IMR-90 (cell line): ENCODE measurements at regions not wholly inside any gene's neighbourhood (a gene's known extent, or its start where the extent isn't known, plus 50 kb on each side); places are given as distances from the start of the nearest gene placed in this dataset.

Source experiments
- ATAC-seq: fragments of 200-7000 bp; cut with Tn5 transposase; 2 replicates; pipeline ENCODE4 v1.9.1; 2020; ENCODE audit warnings: low read depth, mild to moderate bottlenecking, moderate library complexity
- BruUV-seq: library from RNA; stranded (reverse); fragments of 400-500 nt; replicated peaks from 2 replicates; lab custom pipeline; 2021; lab: Mats Ljungman, UMichigan
- CTCF ChIA-PET: fragments of 300-600 bp; formaldehyde crosslinking; extraction: SDS; loops from one replicate; lab custom pipeline; 2021; ENCODE audit warnings: antibody characterized with exemption; lab: Yijun Ruan, JAX
- POLR2A ChIA-PET: fragments of 300-600 bp; sonication (Branson Sonifier 250); formaldehyde crosslinking; loops from one replicate; lab custom pipeline; 2022; ENCODE audit warnings: antibody characterized with exemption; ENCODE audit not compliant: unreplicated experiment; lab: Charles Lee
- DNase-seq: peaks from one replicate; pipeline ENCODE4 v3.0.0; 2013
- H2AFZ ChIP-seq: replicated peaks from 2 replicates; pipeline ENCODE3; 2013; ENCODE audit warnings: low read length, mild to moderate bottlenecking; ENCODE audit not compliant: poor library complexity
- H2AK5ac ChIP-seq: 2 replicates; pipeline ENCODE4 v1.6.1; 2013; ENCODE audit warnings: low read depth, low read length, inconsistent platforms
- H2AK9ac ChIP-seq: replicated peaks from 2 replicates; pipeline ENCODE3; 2013; ENCODE audit warnings: mild to moderate bottlenecking, low read depth, low read length, moderate library complexity; ENCODE audit not compliant: poor library complexity
- H2BK120ac ChIP-seq: 2 replicates; pipeline ENCODE4 v1.6.1; 2013; ENCODE audit warnings: low read depth, low read length, inconsistent platforms
- H2BK15ac ChIP-seq: 3 replicates; pipeline ENCODE4 v1.6.1; 2013; ENCODE audit warnings: low read depth, low read length, inconsistent platforms
- H2BK20ac ChIP-seq: 2 replicates; pipeline ENCODE4 v1.6.1; 2013; ENCODE audit warnings: low read depth, mild to moderate bottlenecking, inconsistent platforms, low read length, moderate library complexity
- H2BK5ac ChIP-seq: 2 replicates; pipeline ENCODE4 v1.6.1; 2013; ENCODE audit warnings: mild to moderate bottlenecking, low read depth, low read length, inconsistent platforms; ENCODE audit not compliant: poor library complexity, severe bottlenecking
- H3K14ac ChIP-seq: replicated peaks from 2 replicates; pipeline ENCODE4 v1.6.1; 2013; ENCODE audit warnings: low read depth, low read length, inconsistent platforms
- H3K18ac ChIP-seq: 2 replicates; pipeline ENCODE4 v1.6.1; 2013; ENCODE audit warnings: low read depth, low read length, control low read depth
- H3K23ac ChIP-seq: 2 replicates; pipeline ENCODE4 v1.6.1; 2013; ENCODE audit warnings: low read depth, low read length, inconsistent platforms
- H3K27ac ChIP-seq: 2 replicates; pipeline ENCODE4 v1.5.1; 2013; ENCODE audit warnings: mild to moderate bottlenecking, control low read depth, low read length; ENCODE audit not compliant: insufficient read depth
- H3K27me3 ChIP-seq: 2 replicates; pipeline ENCODE4 v1.6.1; 2013; ENCODE audit warnings: low read length; ENCODE audit not compliant: control insufficient read depth, insufficient read depth
- H3K36me3 ChIP-seq: 2 replicates; pipeline ENCODE4 v1.6.1; 2013; ENCODE audit warnings: low read length, mixed read lengths; ENCODE audit not compliant: control insufficient read depth, insufficient read depth
- H3K4ac ChIP-seq: 2 replicates; pipeline ENCODE4 v1.6.1; 2013; ENCODE audit warnings: low read depth, low read length, inconsistent platforms
- H3K4me1 ChIP-seq: 2 replicates; pipeline ENCODE4 v1.6.1; 2013; ENCODE audit warnings: low read length, mixed read lengths; ENCODE audit not compliant: control insufficient read depth, insufficient read depth
- H3K4me2 ChIP-seq: 2 replicates; pipeline ENCODE4 v1.6.1; 2013; ENCODE audit warnings: low read depth, mild to moderate bottlenecking, control low read depth, low read length, moderate library complexity
- H3K4me3 ChIP-seq: 2 replicates; pipeline ENCODE4 v1.5.1; 2013; ENCODE audit warnings: low read depth, mild to moderate bottlenecking, control low read depth, low read length, moderate library complexity; ENCODE audit not compliant: insufficient read depth
- H3K56ac ChIP-seq: 2 replicates; pipeline ENCODE4 v1.6.1; 2013; ENCODE audit warnings: low read length, inconsistent platforms; ENCODE audit not compliant: insufficient read depth; ENCODE audit errors: extremely low read depth
- H3K79me1 ChIP-seq, 2 experiments: 2 replicates each; pipeline ENCODE4 v1.6.1; 2013; ENCODE audit warnings: low read length in 2 of 2, inconsistent platforms in 1 of 2, low read depth in 1 of 2
- H3K9ac ChIP-seq: 2 replicates; pipeline ENCODE4 v1.6.1; 2013; ENCODE audit warnings: low read depth, low read length, control low read depth
- H3K9me1 ChIP-seq: 2 replicates; pipeline ENCODE4 v1.6.1; 2013; ENCODE audit warnings: low read length, inconsistent platforms; ENCODE audit not compliant: insufficient read depth
- H3K9me3 ChIP-seq: 2 replicates; pipeline ENCODE4 v1.6.1; 2013; ENCODE audit warnings: low read length; ENCODE audit not compliant: control insufficient read depth, insufficient read depth
- H4K20me1 ChIP-seq: 2 replicates; pipeline ENCODE4 v1.6.1; 2013; ENCODE audit warnings: low read length, inconsistent platforms; ENCODE audit not compliant: insufficient read depth
- H4K5ac ChIP-seq: 2 replicates; pipeline ENCODE4 v1.6.1; 2013; ENCODE audit warnings: mild to moderate bottlenecking, low read depth, low read length, control low read depth
- H4K8ac ChIP-seq, 2 experiments: 2 replicates each; pipeline ENCODE4 v1.6.1; 2013; ENCODE audit warnings: low read depth in 2 of 2, low read length in 2 of 2, control low read depth in 1 of 2, inconsistent platforms in 1 of 2
- H4K91ac ChIP-seq: 2 replicates; pipeline ENCODE4 v1.6.1; 2013; ENCODE audit warnings: low read depth, low read length, inconsistent platforms; ENCODE audit not compliant: insufficient read depth
- CHD1 ChIP-seq: IDR thresholded peaks from 2 replicates; pipeline ENCODE4 v1.6.1; 2012; ENCODE audit warnings: low read depth, low read length, improper control_type of control experiment
- FOS ChIP-seq: fragments of 150-350 bp; IDR thresholded peaks from 2 replicates; pipeline ENCODE4 v1.6.1; 2016; ENCODE audit warnings: low read depth, low read length
- MAFK ChIP-seq: IDR thresholded peaks from 2 replicates; pipeline ENCODE4 v1.6.1; 2012; ENCODE audit warnings: low read depth, low read length, improper control_type of control experiment
- MAZ ChIP-seq: IDR thresholded peaks from 2 replicates; pipeline ENCODE4 v1.6.1; 2012; ENCODE audit warnings: low read depth, mild to moderate bottlenecking, low read length, improper control_type of control experiment, moderate library complexity, borderline replicate concordance
- POLR2A ChIP-seq: IDR thresholded peaks from 2 replicates; pipeline ENCODE4 v1.6.1; 2012; ENCODE audit warnings: mild to moderate bottlenecking, low read depth, low read length
- RAD21 ChIP-seq: IDR thresholded peaks from 2 replicates; pipeline ENCODE4 v1.6.1; 2012; ENCODE audit warnings: low read length, improper control_type of control experiment
- RFX5 ChIP-seq: IDR thresholded peaks from 2 replicates; pipeline ENCODE4 v1.8.0; 2012; ENCODE audit warnings: low read depth, mild to moderate bottlenecking, low read length, moderate library complexity
- SMC3 ChIP-seq: fragments of 150-350 bp; IDR thresholded peaks from 2 replicates; pipeline ENCODE4 v1.6.1; 2016; ENCODE audit warnings: low read depth, mild to moderate bottlenecking, antibody characterized with exemption, low read length, moderate library complexity
- WGBS, 2 experiments: methylation state at CpG; one replicate each; pipeline versions ENCODE4 v1.1.5 to v1.1.7; 2013; ENCODE audit warnings: missing lambda C conversion rate in 2 of 2; ENCODE audit not compliant: insufficient read length in 1 of 2; ENCODE audit errors: extremely low coverage in 2 of 2; 5-methylcytosine and 5-hydroxymethylcytosine counted together
- dilution Hi-C: fragments of 300-500 bp; cut with HindIII; formaldehyde crosslinking; loops from one replicate; pipeline ENCODE4 v1.14.3; 2018; ENCODE audit warnings: low sequenced_read_pairs; ENCODE audit not compliant: unreplicated experiment
- in situ Hi-C: fragments of 300-500 bp; cut with MboI; formaldehyde crosslinking; loops from 3 replicates; pipeline ENCODE4 v1.14.3; 2019; ENCODE audit warnings: low sequenced_read_pairs, inconsistent platforms, mixed read lengths
- intact Hi-C: fragments of 100-400 bp; cut with micrococcal nuclease; formaldehyde crosslinking; loops from 2 replicates; pipeline ENCODE4 v1.10.0; 2022
- TF ChIP-seq, protein P1 (sequence below): fragments of 150-350 bp; IDR thresholded peaks from 2 replicates; pipeline ENCODE4 v1.6.1; 2016; ENCODE audit warnings: low read depth, mild to moderate bottlenecking, low read length, moderate library complexity, borderline replicate concordance

- intact Hi-C loops (no loop called here), dilution Hi-C loops (no loop called here), in situ Hi-C loops (no loop called here)
- H3K56ac ChIP-seq = no peak overlapping the region
- TF ChIP-seq POLR2A (no peak), SMC3 (no peak), RAD21 (no peak), MAZ (no peak), MAFK (no peak), RFX5 (no peak), FOS (no peak), CHD1 (no peak)
- TF ChIP-seq, protein P1, sequence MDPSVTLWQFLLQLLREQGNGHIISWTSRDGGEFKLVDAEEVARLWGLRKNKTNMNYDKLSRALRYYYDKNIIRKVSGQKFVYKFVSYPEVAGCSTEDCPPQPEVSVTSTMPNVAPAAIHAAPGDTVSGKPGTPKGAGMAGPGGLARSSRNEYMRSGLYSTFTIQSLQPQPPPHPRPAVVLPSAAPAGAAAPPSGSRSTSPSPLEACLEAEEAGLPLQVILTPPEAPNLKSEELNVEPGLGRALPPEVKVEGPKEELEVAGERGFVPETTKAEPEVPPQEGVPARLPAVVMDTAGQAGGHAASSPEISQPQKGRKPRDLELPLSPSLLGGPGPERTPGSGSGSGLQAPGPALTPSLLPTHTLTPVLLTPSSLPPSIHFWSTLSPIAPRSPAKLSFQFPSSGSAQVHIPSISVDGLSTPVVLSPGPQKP = no peak
- H3K4me3 ChIP-seq = no peak overlapping the region
- no peak overlapping the region for H2BK120ac ChIP-seq
- H2AK9ac ChIP-seq = no peak overlapping the region
- no peaks in the 10 kb centered on the region; the same call in 1 of the 2 replicates for H3K4me1 ChIP-seq
- H2BK5ac ChIP-seq = no peak overlapping the region
- no peak for DNase-seq
- H3K9ac ChIP-seq = no peak overlapping the region
- no peak overlapping the region for H2AK5ac ChIP-seq
- no TSS peak for BruUV-seq
- peaks cover 4% of the 10 kb centered on the region; the same call in 1 of the 2 replicates for H3K27me3 ChIP-seq
- H2BK20ac ChIP-seq = no peak overlapping the region
- no peak overlapping the region for H4K91ac ChIP-seq
- H2AFZ ChIP-seq = peak overlapping the region; percentile 36
- H3K9me1 ChIP-seq = no peaks in the 10 kb centered on the region
- H3K9me3 ChIP-seq = no peaks in the 10 kb centered on the region
- no peak overlapping the region for H3K4me2 ChIP-seq
- H4K5ac ChIP-seq = no peak overlapping the region
- no peak overlapping the region for H2BK15ac ChIP-seq
- no peak overlapping the region for H3K14ac ChIP-seq
- no peak overlapping the region for H3K27ac ChIP-seq
- H3K4ac ChIP-seq = no peak overlapping the region
- CTCF ChIA-PET = no interaction called here
- H3K36me3 ChIP-seq = no peaks in the 10 kb centered on the region
- no peak overlapping the region for H3K23ac ChIP-seq
- WGBS, 2 experiments = no CpG with 5 or more reads among the region's 3 CpGs
- H3K79me1 ChIP-seq = no peaks in the 10 kb centered on the region
- POLR2A ChIA-PET = no interaction called here
- no peak for ATAC-seq
- no peak overlapping the region for H4K8ac ChIP-seq
- H4K20me1 ChIP-seq = no peaks in the 10 kb centered on the region
- no peak overlapping the region for H3K18ac ChIP-seq
Measured at GRCh38 chr11:115925568-115926090, 421.4 kb upstream of the CADM1 start.
